ENCODE measurements at regions not wholly inside any gene's neighbourhood (a gene's known extent, or its start where the extent isn't known, plus 50 kb on each side); places are given as distances from the start of the nearest gene placed in this dataset.
A peak's percentile ranks its signal among the peaks of the same experiment; 100 is the strongest.

GRCh38 chr1:97014426-97014825 is 292.8 kb downstream of the PTBP2 start:
- TF ChIP-seq CTCF (IDR thresholded peaks at IDR 0.05; ENCODE audit: insufficient read depth, low read length, severe bottlenecking), result no peak
- no peak for FAIRE-seq
- Histone ChIP-seq H3K36me3 (ENCODE audit: control insufficient read depth, insufficient read depth, low read length) (no peaks in the 10 kb centered on the region), H3K27me3 (ENCODE audit: control insufficient read depth, insufficient read depth, low read length) (no peaks in the 10 kb centered on the region), H3K4me3 (ENCODE audit: low read depth, low read length) (no peak overlapping the region)
- DNase-seq (ENCODE audit: low read depth), result no peak

GRCh38 chr1:97017895-97018294 is 296.3 kb downstream of the PTBP2 start:
- Histone ChIP-seq H3K36me3 (ENCODE audit: control insufficient read depth, insufficient read depth, low read length) (no peaks in the 10 kb centered on the region), H3K4me3 (ENCODE audit: low read depth, low read length) (no peak overlapping the region), H3K27me3 (ENCODE audit: control insufficient read depth, insufficient read depth, low read length) (no peaks in the 10 kb centered on the region)
- FAIRE-seq, result peak; percentile 28
- TF ChIP-seq CTCF (IDR thresholded peaks at IDR 0.05; ENCODE audit: insufficient read depth, low read length, severe bottlenecking), result no peak
- DNase-seq (ENCODE audit: low read depth), result peak; percentile 11
